ENCODE measurements at regions not wholly inside any gene's neighbourhood (a gene's known extent, or its start where the extent isn't known, plus 50 kb on each side); places are given as distances from the start of the nearest gene placed in this dataset.
"Not testable (repeated sequence)": the region's sequence is repeated elsewhere in the genome, so short reads cannot be mapped to it uniquely, and the experiment has no call there.

GRCh38 chr1:213533125-213533524, 454.6 kb upstream of the PROX1 start:
- H3K9me3 ChIP-seq, result no peaks in the 10 kb centered on the region
- DNase-seq (no peak), ATAC-seq (no peak)
- H3K27me3 ChIP-seq, result no peaks in the 10 kb centered on the region
- H3K36me3 ChIP-seq, result no peaks in the 10 kb centered on the region
- TF ChIP-seq CTCF (IDR thresholded peaks at IDR 0.05), result no peak
- intact Hi-C loops (cut with DNase I), result no loop called here
- H3K27ac ChIP-seq, result no peak overlapping the region
- H3K4me1 ChIP-seq, result no peaks in the 10 kb centered on the region
- no peak overlapping the region for H3K4me3 ChIP-seq

- DNase-seq (no peak), ATAC-seq (no peak)
- Histone ChIP-seq H3K4me1 (no peaks in the 10 kb centered on the region), H3K4me3 (no peak overlapping the region), H3K9me3 (no peaks in the 10 kb centered on the region), H3K27ac (no peak overlapping the region), H3K27me3 (no peaks in the 10 kb centered on the region), H3K36me3 (no peaks in the 10 kb centered on the region)
- intact Hi-C loops (cut with DNase I), result no loop called here
- TF ChIP-seq CTCF (IDR thresholded peaks at IDR 0.05), result no peak
Measured at GRCh38 chr1:213535679-213536078, 452.1 kb upstream of the PROX1 start.

DNA sequence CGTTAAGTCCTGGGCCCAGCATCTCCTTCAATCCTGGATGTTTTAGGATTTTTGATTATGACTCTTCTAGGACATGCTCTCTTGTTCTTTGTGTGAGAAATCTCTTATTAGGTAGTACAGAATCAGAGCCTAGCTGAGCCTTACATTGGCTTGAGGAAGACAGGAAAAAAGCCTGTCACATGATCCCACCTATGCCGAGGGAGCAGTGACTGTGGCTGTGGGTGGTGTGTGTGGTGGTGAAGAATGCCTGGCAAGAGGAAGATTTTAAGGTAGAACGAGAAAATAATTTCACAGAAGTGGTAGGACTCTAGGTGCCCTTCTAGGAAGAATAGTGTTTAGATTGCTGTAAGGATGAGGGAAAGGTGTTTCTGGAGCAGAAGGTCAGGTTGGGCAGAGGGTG, 449.5 kb upstream of the PROX1 start:
- no peak overlapping the region for H3K27ac ChIP-seq
- DNase-seq (no peak), ATAC-seq (no peak)
- no peak overlapping the region for H3K4me3 ChIP-seq
- H3K9me3 ChIP-seq, result no peaks in the 10 kb centered on the region
- intact Hi-C loops (cut with DNase I), result no loop called here
- no peak for TF ChIP-seq CTCF (IDR thresholded peaks at IDR 0.05)
- H3K27me3 ChIP-seq, result no peaks in the 10 kb centered on the region
- no peaks in the 10 kb centered on the region for H3K36me3 ChIP-seq
- no peaks in the 10 kb centered on the region for H3K4me1 ChIP-seq

DNA sequence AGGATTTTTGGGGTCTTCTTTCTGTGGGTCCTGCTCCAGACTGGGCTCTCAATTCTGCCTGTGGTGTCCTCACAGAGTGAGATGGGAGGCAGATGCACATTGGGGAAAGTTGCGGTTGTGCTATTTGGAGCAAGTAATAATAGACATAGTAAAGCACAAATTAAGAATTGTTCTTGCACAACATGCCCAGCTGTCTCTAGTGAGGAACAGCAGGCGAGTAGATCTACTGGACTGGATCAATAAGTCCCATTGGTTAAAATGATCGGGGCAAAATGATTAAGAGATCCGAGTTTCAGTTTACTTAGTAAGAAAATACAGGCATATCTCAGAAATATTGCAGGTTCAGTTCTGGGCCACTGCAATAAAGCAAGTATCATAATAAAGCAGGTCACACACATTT, 448.3 kb upstream of the PROX1 start:
- H3K27ac ChIP-seq, result no peak overlapping the region
- no peak for ATAC-seq
- no peaks in the 10 kb centered on the region for H3K9me3 ChIP-seq
- H3K36me3 ChIP-seq, result no peaks in the 10 kb centered on the region
- intact Hi-C loops (cut with DNase I), result no loop called here
- H3K4me3 ChIP-seq, result no peak overlapping the region
- no peaks in the 10 kb centered on the region for H3K4me1 ChIP-seq
- no peak for TF ChIP-seq CTCF (IDR thresholded peaks at IDR 0.05)
- H3K27me3 ChIP-seq, result no peaks in the 10 kb centered on the region
- DNase-seq, result no peak

GRCh38 chr1:213541641-213542040, 446.1 kb upstream of the PROX1 start:
- Histone ChIP-seq H3K27me3 (no peaks in the 10 kb centered on the region), H3K4me3 (no peak overlapping the region), H3K4me1 (no peaks in the 10 kb centered on the region), H3K27ac (no peak overlapping the region), H3K9me3 (no peaks in the 10 kb centered on the region), H3K36me3 (no peaks in the 10 kb centered on the region)
- TF ChIP-seq CTCF (IDR thresholded peaks at IDR 0.05), result no peak
- intact Hi-C loops (cut with DNase I), result no loop called here
- DNase-seq (no peak), ATAC-seq (no peak)

DNA sequence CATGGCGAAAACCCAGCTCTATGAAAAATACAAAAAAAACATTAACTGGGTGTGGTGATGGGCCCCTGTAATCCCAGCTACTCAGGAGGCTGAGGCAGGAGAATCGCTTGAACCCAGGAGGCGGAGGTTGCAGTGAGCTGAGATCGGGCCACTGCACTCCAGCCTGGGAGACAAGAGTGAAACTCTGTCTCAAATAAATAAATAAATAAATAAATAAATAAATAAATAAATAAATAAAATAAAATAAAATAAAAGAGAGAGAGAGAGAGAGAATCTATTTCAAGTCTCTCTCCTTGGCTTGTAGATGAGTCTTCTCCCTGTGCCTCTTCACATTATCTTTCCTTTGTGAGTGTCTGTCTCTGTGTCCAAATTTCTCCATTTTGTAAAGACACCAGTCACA, 442.6 kb upstream of the PROX1 start:
- ATAC-seq; H3K27me3 ChIP-seq; H3K4me3 ChIP-seq; H3K36me3 ChIP-seq; H3K4me1 ChIP-seq; H3K9me3 ChIP-seq; H3K27ac ChIP-seq; intact Hi-C loops (cut with DNase I); DNase-seq: not testable (repeated sequence)

All from left lung (tissue), 4 donors.